HepG2 (cell line): ENCODE measurements at regions not wholly inside any gene's neighbourhood (a gene's known extent, or its start where the extent isn't known, plus 50 kb on each side); places are given as distances from the start of the nearest gene placed in this dataset.
A peak's percentile ranks its signal among the peaks of the same experiment; 100 is the strongest.

Experiments
- AGO2 ChIP-seq: fragments of 200-400 bp; formaldehyde crosslinking; optimal IDR thresholded peaks from 2 replicates; pipeline ENCODE3; 2017; ENCODE audit warnings: mild to moderate bottlenecking, low read depth, low read length, moderate library complexity
- DMAP1 ChIP-seq: IDR thresholded peaks from 2 replicates; pipeline ENCODE4 v1.6.1; 2016
- GATAD2A ChIP-seq: IDR thresholded peaks from 2 replicates; pipeline ENCODE4 v1.6.1; 2016
- IKZF1 ChIP-seq: fragments of 450-650 bp; IDR thresholded peaks from 2 replicates; pipeline ENCODE4 v1.7.1; 2016
- MAX ChIP-seq: IDR thresholded peaks from 2 replicates; pipeline ENCODE4 v1.6.1; 2012; ENCODE audit warnings: inconsistent platforms
- MNT ChIP-seq: fragments of 450-650 bp; IDR thresholded peaks from 2 replicates; pipeline ENCODE4 v1.6.1; 2016
- SOX5 ChIP-seq: IDR thresholded peaks from 2 replicates; pipeline ENCODE4 v1.6.1; 2016; ENCODE audit warnings: borderline replicate concordance
- XRCC5 ChIP-seq: fragments of 200-400 bp; formaldehyde crosslinking; optimal IDR thresholded peaks from 2 replicates; pipeline ENCODE3; 2017; ENCODE audit warnings: mild to moderate bottlenecking, low read length
- ZBTB4 ChIP-seq: sonication (generic); formaldehyde crosslinking; IDR thresholded peaks from 2 replicates; pipeline ENCODE4 v1.4.0; 2020; ENCODE audit warnings: missing genetic modification reagents, mild to moderate bottlenecking, borderline replicate concordance
- ZHX1 ChIP-seq: sonication (generic); formaldehyde crosslinking; IDR thresholded peaks from 2 replicates; pipeline ENCODE4 v1.8.1; 2022; ENCODE audit warnings: low read depth, mild to moderate bottlenecking, missing genetic modification reagents
- ZNF12 ChIP-seq: sonication (generic); formaldehyde crosslinking; IDR thresholded peaks from 2 replicates; pipeline ENCODE4 v1.5.0; 2020; ENCODE audit warnings: missing genetic modification reagents
- ZNF333 ChIP-seq: sonication (generic); formaldehyde crosslinking; IDR thresholded peaks from 2 replicates; pipeline ENCODE4 v1.4.0; 2020; ENCODE audit warnings: mild to moderate bottlenecking, missing genetic modification reagents, borderline replicate concordance
- ZNF512B ChIP-seq: sonication (generic); formaldehyde crosslinking; IDR thresholded peaks from 2 replicates; pipeline ENCODE4 v1.5.1; 2020; ENCODE audit warnings: missing genetic modification reagents, mild to moderate bottlenecking, borderline replicate concordance
- ZNF687 ChIP-seq: sonication (generic); formaldehyde crosslinking; IDR thresholded peaks from 2 replicates; pipeline ENCODE4 v1.5.1; 2020; ENCODE audit warnings: mild to moderate bottlenecking, missing genetic modification reagents, moderate library complexity
- ZNF850 ChIP-seq: sonication (generic); formaldehyde crosslinking; conservative IDR thresholded peaks from 2 replicates; pipeline ENCODE4 v1.9.0; 2021; ENCODE audit warnings: mild to moderate bottlenecking, missing genetic modification reagents
- ZSCAN9 ChIP-seq: IDR thresholded peaks from 2 replicates; pipeline ENCODE4 v1.6.1; 2016; ENCODE audit warnings: borderline replicate concordance

GRCh38 chr13:74082741-74083160, 51.5 kb downstream of the KLF12 start (continued):
- no peak for TF ChIP-seq ZBTB4
- TF ChIP-seq ZNF687 (CRISPR knock-in tag), result no peak
- TF ChIP-seq ZHX1 (CRISPR knock-in tag), result no peak
- TF ChIP-seq DMAP1 (CRISPR knock-in tag), result no peak
- TF ChIP-seq XRCC5, result no peak
- TF ChIP-seq ZNF512B, result no peak
- TF ChIP-seq IKZF1, result no peak
- TF ChIP-seq AGO2, result no peak
- no peak for TF ChIP-seq MNT
- no peak for TF ChIP-seq ZNF12
- peak; percentile 32; the same call in 1 of the 2 replicates for TF ChIP-seq SOX5
- no peak for TF ChIP-seq ZNF850 (CRISPR knock-in tag)
- TF ChIP-seq MAX, result 0 out of 2 replicates have a peak, but pooled peaks have one; percentile 16
- TF ChIP-seq ZSCAN9, result no peak
- 0 out of 2 replicates have a peak, but pooled peaks have one; percentile 22 for TF ChIP-seq GATAD2A (CRISPR knock-in tag)
- no peak for TF ChIP-seq ZNF333 (CRISPR knock-in tag)
